GM12878 (cell line): ENCODE measurements at regions not wholly inside any gene's neighbourhood (a gene's known extent, or its start where the extent isn't known, plus 50 kb on each side); places are given as distances from the start of the nearest gene placed in this dataset.

ENCODE experiments used
- ATAC-seq: fragments of 200-7000 bp; cut with Tn5 transposase; 3 replicates; pipeline ENCODE4 v1.9.1; 2020; ENCODE audit warnings: mild to moderate bottlenecking, moderate library complexity
- BruUV-seq: library from RNA; stranded (reverse); fragments of 400-500 nt; replicated peaks from 2 replicates; lab custom pipeline; 2021; lab: Mats Ljungman, UMichigan
- CTCF ChIA-PET: fragments of 300-600 bp; sonication (Branson Sonifier 250); formaldehyde crosslinking; extraction: SDS; loops from one replicate; lab custom pipeline; 2021; ENCODE audit warnings: inconsistent platforms; lab: Yijun Ruan, JAX
- POLR2A ChIA-PET: fragments of 350-600 bp; formaldehyde crosslinking; extraction: SDS; loops from one replicate; lab custom pipeline; 2021; ENCODE audit warnings: inconsistent platforms; lab: Charles Lee
- RAD21 ChIA-PET: fragments of 300-600 bp; sonication (Branson Sonifier 250); formaldehyde crosslinking; loops from one replicate; lab custom pipeline; 2023; ENCODE audit warnings: antibody characterized with exemption; ENCODE audit not compliant: unreplicated experiment; lab: Charles Lee
- SMC1A ChIA-PET: fragments of 300-600 bp; sonication (Branson Sonifier 250); formaldehyde crosslinking; loops from one replicate; lab custom pipeline; 2023; ENCODE audit not compliant: unreplicated experiment, uncharacterized antibody; lab: Charles Lee
- DNase-seq: peaks from one replicate; pipeline ENCODE4 v3.0.0-alpha.2; 2011; ENCODE audit warnings: low read depth, low spot score
- FAIRE-seq: peaks from 3 replicates; lab custom pipeline; 2011; peaks lifted over from hg19 to GRCh38; lab: Jason Lieb, UNC
- H2AFZ ChIP-seq: 2 replicates; pipeline ENCODE4 v1.6.0; 2011; ENCODE audit warnings: low read depth, low read length, control low read depth; ENCODE audit not compliant: control insufficient read depth
- H3K27ac ChIP-seq: 2 replicates; pipeline ENCODE4 v1.5.1; 2011; ENCODE audit warnings: control low read depth; ENCODE audit not compliant: control insufficient read depth, insufficient read depth
- H3K27me3 ChIP-seq, 2 experiments: replicated peaks in 1 of 2; 2 replicates each; pipeline versions ENCODE4 v1.6.0 to v1.6.1; 2011; ENCODE audit warnings: low read length in 1 of 2; ENCODE audit not compliant: control insufficient read depth in 2 of 2, insufficient read depth in 2 of 2
- H3K36me3 ChIP-seq, 2 experiments: 2 replicates each; pipeline ENCODE4 v1.5.1; 2011; ENCODE audit warnings: low read length in 1 of 2; ENCODE audit not compliant: control insufficient read depth in 2 of 2, insufficient read depth in 2 of 2
- H3K4me1 ChIP-seq: 2 replicates; pipeline ENCODE4 v1.6.1; 2011; ENCODE audit warnings: mild to moderate bottlenecking, low read length, moderate library complexity, mixed read lengths; ENCODE audit not compliant: control insufficient read depth, insufficient read depth
- H3K4me2 ChIP-seq: 2 replicates; pipeline ENCODE4 v1.6.0; 2011; ENCODE audit warnings: control low read depth; ENCODE audit not compliant: control insufficient read depth, insufficient read depth
- H3K4me3 ChIP-seq: fragments of 200-600 bp; sonication (generic); 2 replicates; pipeline ENCODE4 v1.5.1; 2016
- H3K79me2 ChIP-seq: 2 replicates; pipeline ENCODE4 v1.6.0; 2011; ENCODE audit warnings: low read length; ENCODE audit not compliant: control insufficient read depth, insufficient read depth
- H3K9ac ChIP-seq: 2 replicates; pipeline ENCODE4 v1.8.0; 2011; ENCODE audit warnings: low read length, control low read depth, mixed read lengths; ENCODE audit not compliant: control insufficient read depth, insufficient read depth
- H3K9me3 ChIP-seq: replicated peaks from 3 replicates; pipeline ENCODE4 v1.5.1; 2011; ENCODE audit warnings: mild to moderate bottlenecking, low read length; ENCODE audit not compliant: control insufficient read depth, insufficient read depth
- H4K20me1 ChIP-seq: 2 replicates; pipeline ENCODE4 v1.6.0; 2011; ENCODE audit not compliant: control insufficient read depth, insufficient read depth
- RFX5 ChIP-seq: IDR thresholded peaks from 2 replicates; pipeline ENCODE4 v1.6.1; 2011; ENCODE audit warnings: low read depth, low read length, improper control_type of control experiment
- ZNF622 ChIP-seq: fragments of 450-650 bp; IDR thresholded peaks from 2 replicates; pipeline ENCODE4 v1.6.1; 2017; ENCODE audit warnings: mild to moderate bottlenecking, inconsistent platforms
- WGBS: methylation state at CpG from one replicate; pipeline ENCODE4 v1.1.6; 2016; ENCODE audit warnings: low lambda C conversion rate; ENCODE audit not compliant: insufficient replicate concordance, insufficient coverage; ENCODE audit errors: missing lambda C conversion rate; 5-methylcytosine and 5-hydroxymethylcytosine counted together
- in situ Hi-C: fragments of 300-500 bp; cut with MboI; formaldehyde crosslinking; loops from 9 replicates; pipeline ENCODE4 v1.14.3; 2018; ENCODE audit warnings: mixed read lengths
- intact Hi-C: fragments of 100-400 bp; cut with micrococcal nuclease; formaldehyde crosslinking; loops from one replicate; pipeline ENCODE4 v1.14.2; 2022; ENCODE audit not compliant: unreplicated experiment
- TF ChIP-seq, protein P1 (sequence below): fragments of 450-650 bp; IDR thresholded peaks from 2 replicates; pipeline ENCODE4 v1.6.1; 2018; ENCODE audit warnings: mild to moderate bottlenecking, low read depth, moderate library complexity; ENCODE audit not compliant: partially characterized antibody
- TF ChIP-seq, protein P2 (sequence below): fragments of 450-650 bp; IDR thresholded peaks from 2 replicates; pipeline ENCODE4 v1.6.1; 2016; ENCODE audit warnings: mild to moderate bottlenecking
- TF ChIP-seq, protein P3 (sequence below): fragments of 450-650 bp; formaldehyde crosslinking; IDR thresholded peaks from 2 replicates; pipeline ENCODE4 v1.4.0; 2022; ENCODE audit warnings: mild to moderate bottlenecking, moderate library complexity

DNA sequence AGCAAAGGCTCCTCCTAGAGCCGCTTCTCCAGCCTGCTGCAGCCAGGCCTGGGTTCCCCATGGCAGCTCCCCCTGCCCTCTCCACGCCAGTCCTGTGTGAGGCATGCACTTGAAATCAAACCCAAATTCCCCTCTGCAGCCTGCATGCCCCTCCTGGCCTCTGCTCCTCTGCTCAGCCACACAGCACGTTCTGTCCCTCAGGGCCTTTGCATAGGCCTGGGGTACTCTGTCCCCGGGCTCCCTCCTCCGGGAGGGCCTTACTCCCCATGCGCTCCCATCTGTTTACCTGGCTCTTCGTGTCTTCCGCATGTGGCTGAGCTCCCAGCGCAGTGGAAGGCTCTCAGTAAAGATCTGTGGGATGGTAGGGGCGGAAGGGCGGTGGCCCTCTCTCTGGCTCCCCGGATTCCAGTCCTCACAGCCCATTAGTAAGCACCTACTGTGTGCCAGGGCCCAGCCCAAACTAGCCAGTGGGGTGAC, 203.5 kb upstream of the IER5L start:
- Histone ChIP-seq H3K9me3 (no peaks in the 10 kb centered on the region), H3K27me3 (no peaks in the 10 kb centered on the region; a peak in 2 of 4 replicates), H3K36me3 (no peaks in the 10 kb centered on the region), H4K20me1 (no peaks in the 10 kb centered on the region), H3K4me2 (no peak overlapping the region), H3K9ac (no peak overlapping the region), H3K4me1 (peaks cover 24% of the 10 kb centered on the region), H3K79me2 (no peaks in the 10 kb centered on the region), H3K27ac (no peak overlapping the region), H2AFZ (no peak overlapping the region), H3K4me3 (no peak overlapping the region)
- TF ChIP-seq, protein P1, sequence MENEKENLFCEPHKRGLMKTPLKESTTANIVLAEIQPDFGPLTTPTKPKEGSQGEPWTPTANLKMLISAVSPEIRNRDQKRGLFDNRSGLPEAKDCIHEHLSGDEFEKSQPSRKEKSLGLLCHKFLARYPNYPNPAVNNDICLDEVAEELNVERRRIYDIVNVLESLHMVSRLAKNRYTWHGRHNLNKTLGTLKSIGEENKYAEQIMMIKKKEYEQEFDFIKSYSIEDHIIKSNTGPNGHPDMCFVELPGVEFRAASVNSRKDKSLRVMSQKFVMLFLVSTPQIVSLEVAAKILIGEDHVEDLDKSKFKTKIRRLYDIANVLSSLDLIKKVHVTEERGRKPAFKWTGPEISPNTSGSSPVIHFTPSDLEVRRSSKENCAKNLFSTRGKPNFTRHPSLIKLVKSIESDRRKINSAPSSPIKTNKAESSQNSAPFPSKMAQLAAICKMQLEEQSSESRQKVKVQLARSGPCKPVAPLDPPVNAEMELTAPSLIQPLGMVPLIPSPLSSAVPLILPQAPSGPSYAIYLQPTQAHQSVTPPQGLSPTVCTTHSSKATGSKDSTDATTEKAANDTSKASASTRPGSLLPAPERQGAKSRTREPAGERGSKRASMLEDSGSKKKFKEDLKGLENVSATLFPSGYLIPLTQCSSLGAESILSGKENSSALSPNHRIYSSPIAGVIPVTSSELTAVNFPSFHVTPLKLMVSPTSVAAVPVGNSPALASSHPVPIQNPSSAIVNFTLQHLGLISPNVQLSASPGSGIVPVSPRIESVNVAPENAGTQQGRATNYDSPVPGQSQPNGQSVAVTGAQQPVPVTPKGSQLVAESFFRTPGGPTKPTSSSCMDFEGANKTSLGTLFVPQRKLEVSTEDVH, result no peak
- TF ChIP-seq, protein P2, sequence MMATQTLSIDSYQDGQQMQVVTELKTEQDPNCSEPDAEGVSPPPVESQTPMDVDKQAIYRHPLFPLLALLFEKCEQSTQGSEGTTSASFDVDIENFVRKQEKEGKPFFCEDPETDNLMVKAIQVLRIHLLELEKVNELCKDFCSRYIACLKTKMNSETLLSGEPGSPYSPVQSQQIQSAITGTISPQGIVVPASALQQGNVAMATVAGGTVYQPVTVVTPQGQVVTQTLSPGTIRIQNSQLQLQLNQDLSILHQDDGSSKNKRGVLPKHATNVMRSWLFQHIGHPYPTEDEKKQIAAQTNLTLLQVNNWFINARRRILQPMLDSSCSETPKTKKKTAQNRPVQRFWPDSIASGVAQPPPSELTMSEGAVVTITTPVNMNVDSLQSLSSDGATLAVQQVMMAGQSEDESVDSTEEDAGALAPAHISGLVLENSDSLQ, result no peak
- TF ChIP-seq ZNF622 (no peak), RFX5 (no peak)
- TF ChIP-seq, protein P3, sequence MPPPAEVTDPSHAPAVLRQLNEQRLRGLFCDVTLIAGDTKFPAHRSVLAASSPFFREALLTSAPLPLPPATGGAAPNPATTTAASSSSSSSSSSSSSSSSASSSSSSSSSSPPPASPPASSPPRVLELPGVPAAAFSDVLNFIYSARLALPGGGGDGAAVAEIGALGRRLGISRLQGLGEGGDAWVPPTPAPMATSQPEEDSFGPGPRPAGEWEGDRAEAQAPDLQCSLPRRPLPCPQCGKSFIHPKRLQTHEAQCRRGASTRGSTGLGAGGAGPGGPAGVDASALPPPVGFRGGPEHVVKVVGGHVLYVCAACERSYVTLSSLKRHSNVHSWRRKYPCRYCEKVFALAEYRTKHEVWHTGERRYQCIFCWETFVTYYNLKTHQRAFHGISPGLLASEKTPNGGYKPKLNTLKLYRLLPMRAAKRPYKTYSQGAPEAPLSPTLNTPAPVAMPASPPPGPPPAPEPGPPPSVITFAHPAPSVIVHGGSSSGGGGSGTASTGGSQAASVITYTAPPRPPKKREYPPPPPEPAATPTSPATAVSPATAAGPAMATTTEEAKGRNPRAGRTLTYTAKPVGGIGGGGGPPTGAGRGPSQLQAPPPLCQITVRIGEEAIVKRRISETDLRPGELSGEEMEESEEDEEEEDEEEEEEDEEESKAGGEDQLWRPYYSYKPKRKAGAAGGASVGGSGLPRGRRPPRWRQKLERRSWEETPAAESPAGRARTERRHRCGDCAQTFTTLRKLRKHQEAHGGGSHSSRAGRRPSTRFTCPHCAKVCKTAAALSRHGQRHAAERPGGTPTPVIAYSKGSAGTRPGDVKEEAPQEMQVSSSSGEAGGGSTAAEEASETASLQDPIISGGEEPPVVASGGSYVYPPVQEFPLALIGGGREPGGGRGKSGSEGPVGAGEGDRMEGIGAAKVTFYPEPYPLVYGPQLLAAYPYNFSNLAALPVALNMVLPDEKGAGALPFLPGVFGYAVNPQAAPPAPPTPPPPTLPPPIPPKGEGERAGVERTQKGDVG (CRISPR knock-in tag), result no peak
- intact Hi-C loops, result no loop called here
- DNase-seq (no peak), ATAC-seq (no peak), FAIRE-seq (no peak)
- 70% methylated on average over 12 of the region's 12 CpGs for WGBS
- CTCF ChIA-PET, result no interaction called here
- SMC1A ChIA-PET, result interaction anchor here (2.3 kb wide), 1 partner anchor 77 kb away, joined by 9 read pairs; no protein-coding TSS in a partner anchor
- RAD21 ChIA-PET, result interaction anchor here (1.2 to 1.5 kb wide), 2 partner anchors 79 to 223 kb away, joined by 4 read pairs; no protein-coding TSS in a partner anchor
- POLR2A ChIA-PET, result no interaction called here
- in situ Hi-C loops, result no loop called here
- BruUV-seq, result no TSS peak
